ENCODE measurements at regions not wholly inside any gene's neighbourhood (a gene's known extent, or its start where the extent isn't known, plus 50 kb on each side); places are given as distances from the start of the nearest gene placed in this dataset.

DNA sequence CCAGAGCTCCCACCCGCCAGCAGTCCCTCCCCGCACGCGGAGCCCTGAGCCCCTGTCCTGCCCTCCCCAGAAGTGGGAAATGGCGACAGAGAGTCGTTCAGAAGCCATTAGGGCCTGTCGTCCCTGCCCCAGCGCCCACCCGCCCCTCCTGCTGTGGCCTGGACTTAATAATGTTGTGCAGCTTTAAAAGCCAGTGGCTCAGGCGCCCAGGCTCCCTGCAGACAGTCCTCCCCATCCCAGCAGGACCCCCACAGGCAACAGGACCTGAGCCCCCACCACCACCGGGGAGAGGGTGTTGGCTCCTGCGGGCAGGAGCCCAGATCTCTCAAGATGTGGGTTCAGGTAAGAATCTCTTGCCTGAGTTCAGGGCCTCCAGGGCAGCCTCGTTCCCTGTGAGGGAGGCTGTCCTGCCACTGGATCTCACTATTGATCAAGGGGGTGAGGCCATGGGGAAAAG, 125.3 kb upstream of the RUNX3 start:
- 88% methylated on average over 10 of the region's 13 CpGs for WGBS (ENCODE audit: insufficient coverage)
- Histone ChIP-seq H3K79me2 (ENCODE audit: insufficient read depth, low read length) (no peaks in the 10 kb centered on the region), H3K27me3 (ENCODE audit: control insufficient read depth in 2 of 2, insufficient read depth in 2 of 2, low read length in 2 of 2) (no peaks in the 10 kb centered on the region), H3K9me3 (replicated peaks in 1 of 2; ENCODE audit: control insufficient read depth in 1 of 2, insufficient read depth in 1 of 2, low read length in 2 of 2) (no peaks in the 10 kb centered on the region), H3K27ac (ENCODE audit: low read depth in 1 of 2, low read length in 2 of 2) (no peak overlapping the region), H2AFZ (ENCODE audit: insufficient read depth, low read depth, low read length, poor library complexity, severe bottlenecking) (no peak overlapping the region), H3K36me3 (replicated peaks in 1 of 2; ENCODE audit: control insufficient read depth in 1 of 2, insufficient read depth in 2 of 2, low read length in 2 of 2) (no peaks in the 10 kb centered on the region), H3K4me3 (replicated peaks in 1 of 3; ENCODE audit: low read depth in 2 of 3, low read length in 3 of 3) (no peak overlapping the region), H3K4me2 (replicated peaks; ENCODE audit: extremely low read depth, low read length, poor library complexity, severe bottlenecking) (no peak overlapping the region), H3K4me1 (ENCODE audit: control insufficient read depth in 1 of 2, insufficient read depth in 2 of 2, low read length in 2 of 2) (peaks cover 0 to 4% of the 10 kb centered on the region in 2 donors), H3K9ac (ENCODE audit: insufficient read depth, low read length, poor library complexity, severe bottlenecking) (no peak overlapping the region), H4K20me1 (ENCODE audit: insufficient read depth, low read length) (no peaks in the 10 kb centered on the region)
- TF ChIP-seq, protein P1, sequence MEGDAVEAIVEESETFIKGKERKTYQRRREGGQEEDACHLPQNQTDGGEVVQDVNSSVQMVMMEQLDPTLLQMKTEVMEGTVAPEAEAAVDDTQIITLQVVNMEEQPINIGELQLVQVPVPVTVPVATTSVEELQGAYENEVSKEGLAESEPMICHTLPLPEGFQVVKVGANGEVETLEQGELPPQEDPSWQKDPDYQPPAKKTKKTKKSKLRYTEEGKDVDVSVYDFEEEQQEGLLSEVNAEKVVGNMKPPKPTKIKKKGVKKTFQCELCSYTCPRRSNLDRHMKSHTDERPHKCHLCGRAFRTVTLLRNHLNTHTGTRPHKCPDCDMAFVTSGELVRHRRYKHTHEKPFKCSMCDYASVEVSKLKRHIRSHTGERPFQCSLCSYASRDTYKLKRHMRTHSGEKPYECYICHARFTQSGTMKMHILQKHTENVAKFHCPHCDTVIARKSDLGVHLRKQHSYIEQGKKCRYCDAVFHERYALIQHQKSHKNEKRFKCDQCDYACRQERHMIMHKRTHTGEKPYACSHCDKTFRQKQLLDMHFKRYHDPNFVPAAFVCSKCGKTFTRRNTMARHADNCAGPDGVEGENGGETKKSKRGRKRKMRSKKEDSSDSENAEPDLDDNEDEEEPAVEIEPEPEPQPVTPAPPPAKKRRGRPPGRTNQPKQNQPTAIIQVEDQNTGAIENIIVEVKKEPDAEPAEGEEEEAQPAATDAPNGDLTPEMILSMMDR (IDR thresholded peaks at IDR 0.05), result no peak
- Mint-ChIP-seq H3K9me3 (peaks cover 0 to 3% (median 0%) of the 10 kb centered on the region in 7 donors), H3K27me3 (ENCODE audit: low read depth in 3 of 3) (peaks cover 7 to 9% (median 8%) of the 10 kb centered on the region in 3 donors), H3K4me1 (peaks cover 11% of the 10 kb centered on the region), H3K4me3 (no peak overlapping the region), H3K36me3 (no peaks in the 10 kb centered on the region), H3K27ac (no peak overlapping the region)
- intact Hi-C loops (cut with micrococcal nuclease), result no loop called here
- no peak for DNase-seq

DNA sequence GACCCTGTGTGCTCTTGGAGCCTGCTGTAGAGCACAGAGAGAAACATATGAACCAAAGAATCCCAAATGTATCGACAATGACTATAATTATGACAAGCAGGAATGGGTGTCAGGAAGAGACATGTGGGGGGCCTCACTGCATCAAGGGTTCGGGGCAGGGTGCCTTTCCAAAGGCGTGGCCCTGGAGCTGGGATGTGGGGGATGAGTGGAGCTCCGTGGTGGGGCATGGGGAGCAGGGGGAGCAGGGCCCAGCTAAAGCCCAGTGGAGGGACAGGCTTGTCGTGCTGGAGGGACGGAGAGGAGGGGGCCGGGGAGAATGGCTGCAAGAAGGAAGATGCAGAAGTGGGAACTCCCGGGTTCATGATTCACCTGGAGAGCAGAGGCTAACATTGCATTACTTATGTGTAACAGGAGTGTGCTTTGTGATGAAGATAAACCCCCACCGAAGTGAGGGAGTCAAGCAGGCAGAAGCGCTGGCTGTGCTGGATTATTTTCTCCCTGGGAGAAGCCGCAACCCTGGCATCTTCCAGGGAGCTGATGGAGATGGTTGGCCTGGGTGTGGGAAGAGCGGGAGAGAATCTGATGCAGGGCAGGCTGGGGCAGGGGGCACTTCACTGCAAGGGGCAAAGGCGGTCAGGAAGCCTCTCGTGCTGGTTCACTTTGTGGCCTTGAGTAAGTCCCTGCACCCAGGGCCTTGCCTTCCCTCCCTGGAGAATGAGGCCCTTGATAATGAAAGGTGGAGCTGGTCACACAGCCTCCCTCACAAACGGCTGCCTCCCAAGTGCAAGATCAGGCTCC, 124.6 kb upstream of the RUNX3 start:
- intact Hi-C loops (cut with micrococcal nuclease), result no loop called here
- Mint-ChIP-seq H3K36me3 (no peaks in the 10 kb centered on the region), H3K4me3 (no peak overlapping the region), H3K9me3 (peaks cover 0 to 3% (median 0%) of the 10 kb centered on the region in 7 donors), H3K27me3 (ENCODE audit: low read depth in 3 of 3) (peaks cover 5 to 9% (median 6%) of the 10 kb centered on the region in 3 donors), H3K27ac (no peak overlapping the region), H3K4me1 (peaks cover 11% of the 10 kb centered on the region)
- H3K36me3 ChIP-seq (replicated peaks in 1 of 2; ENCODE audit: control insufficient read depth in 1 of 2, insufficient read depth in 2 of 2, low read length in 2 of 2), result no peaks in the 10 kb centered on the region
- H3K27ac ChIP-seq (ENCODE audit: low read depth in 1 of 2, low read length in 2 of 2), result no peak overlapping the region
- no peaks in the 10 kb centered on the region for H4K20me1 ChIP-seq (ENCODE audit: insufficient read depth, low read length)
- no peaks in the 10 kb centered on the region for H3K27me3 ChIP-seq (ENCODE audit: control insufficient read depth in 2 of 2, insufficient read depth in 2 of 2, low read length in 2 of 2)
- TF ChIP-seq, protein P1 (IDR thresholded peaks at IDR 0.05), result no peak
- DNase-seq, result peak in 1 of 3 donors; percentile 50
- no peaks in the 10 kb centered on the region for H3K79me2 ChIP-seq (ENCODE audit: insufficient read depth, low read length)
- no peaks in the 10 kb centered on the region for H3K9me3 ChIP-seq (replicated peaks in 1 of 2; ENCODE audit: control insufficient read depth in 1 of 2, insufficient read depth in 1 of 2, low read length in 2 of 2)
- WGBS (ENCODE audit: insufficient coverage), result 72% methylated on average over 10 of the region's 15 CpGs
- H3K4me3 ChIP-seq (replicated peaks in 1 of 3; ENCODE audit: low read depth in 2 of 3, low read length in 3 of 3), result no peak overlapping the region
- no peak overlapping the region for H3K9ac ChIP-seq (ENCODE audit: insufficient read depth, low read length, poor library complexity, severe bottlenecking)
- H3K4me1 ChIP-seq (ENCODE audit: control insufficient read depth in 1 of 2, insufficient read depth in 2 of 2, low read length in 2 of 2), result peaks cover 0 to 4% of the 10 kb centered on the region in 2 donors
- H3K4me2 ChIP-seq (replicated peaks; ENCODE audit: extremely low read depth, low read length, poor library complexity, severe bottlenecking), result no peak overlapping the region
- H2AFZ ChIP-seq (ENCODE audit: insufficient read depth, low read depth, low read length, poor library complexity, severe bottlenecking), result no peak overlapping the region
